GM12864 (cell line): ENCODE measurements at regions not wholly inside any gene's neighbourhood (a gene's known extent, or its start where the extent isn't known, plus 50 kb on each side); places are given as distances from the start of the nearest gene placed in this dataset.
"Not testable (repeated sequence)": the region's sequence is repeated elsewhere in the genome, so short reads cannot be mapped to it uniquely, and the experiment has no call there.

Source experiments
- DNase-seq: peaks from one replicate; pipeline ENCODE4 v3.0.0-alpha.2; 2011; ENCODE audit warnings: low read depth
- H3K4me3 ChIP-seq: 2 replicates; pipeline ENCODE4 v1.5.1; 2011; ENCODE audit warnings: mild to moderate bottlenecking, low read depth, low read length, control low read depth
- TF ChIP-seq, protein P1 (sequence below): IDR thresholded peaks from 2 replicates; pipeline ENCODE4 v1.5.1; 2011; ENCODE audit warnings: low read depth, mild to moderate bottlenecking, moderate library complexity, low read length, control low read depth, inconsistent platforms; ENCODE audit errors: missing control alignments

DNA sequence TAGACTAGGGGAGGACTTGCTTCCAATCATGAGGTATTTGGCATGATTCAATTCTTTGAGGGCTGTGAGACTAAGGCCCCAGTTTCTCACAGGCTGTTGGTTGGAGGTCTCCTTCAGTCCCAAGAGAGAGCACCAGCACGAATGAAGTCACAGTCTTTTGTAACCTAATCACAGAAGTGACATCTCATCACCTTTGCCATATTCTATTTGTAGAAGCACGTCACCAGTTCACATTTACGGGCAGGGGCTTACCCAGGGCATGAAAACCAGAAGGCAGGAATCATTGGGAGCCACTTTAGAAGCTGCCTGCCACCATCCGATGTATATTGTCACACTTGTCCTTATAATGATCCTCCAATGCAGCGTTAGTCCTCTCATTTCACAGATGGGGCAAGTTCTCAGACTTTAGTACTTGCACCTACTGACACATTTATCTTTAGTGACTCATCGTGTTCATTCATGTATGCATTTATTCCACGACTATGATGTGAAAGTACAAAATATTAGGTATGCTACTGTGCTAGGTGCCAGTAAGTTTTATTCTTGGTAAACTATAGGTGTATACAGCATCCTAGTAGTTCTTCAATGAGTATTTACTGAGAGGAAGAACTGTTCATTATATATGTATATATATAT lies 163.8 kb upstream of the PGRMC2 start:
- TF ChIP-seq, protein P1, sequence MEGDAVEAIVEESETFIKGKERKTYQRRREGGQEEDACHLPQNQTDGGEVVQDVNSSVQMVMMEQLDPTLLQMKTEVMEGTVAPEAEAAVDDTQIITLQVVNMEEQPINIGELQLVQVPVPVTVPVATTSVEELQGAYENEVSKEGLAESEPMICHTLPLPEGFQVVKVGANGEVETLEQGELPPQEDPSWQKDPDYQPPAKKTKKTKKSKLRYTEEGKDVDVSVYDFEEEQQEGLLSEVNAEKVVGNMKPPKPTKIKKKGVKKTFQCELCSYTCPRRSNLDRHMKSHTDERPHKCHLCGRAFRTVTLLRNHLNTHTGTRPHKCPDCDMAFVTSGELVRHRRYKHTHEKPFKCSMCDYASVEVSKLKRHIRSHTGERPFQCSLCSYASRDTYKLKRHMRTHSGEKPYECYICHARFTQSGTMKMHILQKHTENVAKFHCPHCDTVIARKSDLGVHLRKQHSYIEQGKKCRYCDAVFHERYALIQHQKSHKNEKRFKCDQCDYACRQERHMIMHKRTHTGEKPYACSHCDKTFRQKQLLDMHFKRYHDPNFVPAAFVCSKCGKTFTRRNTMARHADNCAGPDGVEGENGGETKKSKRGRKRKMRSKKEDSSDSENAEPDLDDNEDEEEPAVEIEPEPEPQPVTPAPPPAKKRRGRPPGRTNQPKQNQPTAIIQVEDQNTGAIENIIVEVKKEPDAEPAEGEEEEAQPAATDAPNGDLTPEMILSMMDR: no peak
- DNase-seq: no peak
- H3K4me3 ChIP-seq: no peak overlapping the region

- TF ChIP-seq, protein P1: no peak
Measured at GRCh38 chr4:128450326-128451120, 162.9 kb upstream of the PGRMC2 start.

GRCh38 chr4:128449251-128449650 lies 161.6 kb upstream of the PGRMC2 start:
- TF ChIP-seq, protein P1: no peak
- DNase-seq: no peak
- H3K4me3 ChIP-seq: no peak overlapping the region

More at GRCh38 chr4:128450326-128451120, 162.9 kb upstream of the PGRMC2 start:
- no peak overlapping the region for H3K4me3 ChIP-seq
- DNase-seq: no peak

DNA sequence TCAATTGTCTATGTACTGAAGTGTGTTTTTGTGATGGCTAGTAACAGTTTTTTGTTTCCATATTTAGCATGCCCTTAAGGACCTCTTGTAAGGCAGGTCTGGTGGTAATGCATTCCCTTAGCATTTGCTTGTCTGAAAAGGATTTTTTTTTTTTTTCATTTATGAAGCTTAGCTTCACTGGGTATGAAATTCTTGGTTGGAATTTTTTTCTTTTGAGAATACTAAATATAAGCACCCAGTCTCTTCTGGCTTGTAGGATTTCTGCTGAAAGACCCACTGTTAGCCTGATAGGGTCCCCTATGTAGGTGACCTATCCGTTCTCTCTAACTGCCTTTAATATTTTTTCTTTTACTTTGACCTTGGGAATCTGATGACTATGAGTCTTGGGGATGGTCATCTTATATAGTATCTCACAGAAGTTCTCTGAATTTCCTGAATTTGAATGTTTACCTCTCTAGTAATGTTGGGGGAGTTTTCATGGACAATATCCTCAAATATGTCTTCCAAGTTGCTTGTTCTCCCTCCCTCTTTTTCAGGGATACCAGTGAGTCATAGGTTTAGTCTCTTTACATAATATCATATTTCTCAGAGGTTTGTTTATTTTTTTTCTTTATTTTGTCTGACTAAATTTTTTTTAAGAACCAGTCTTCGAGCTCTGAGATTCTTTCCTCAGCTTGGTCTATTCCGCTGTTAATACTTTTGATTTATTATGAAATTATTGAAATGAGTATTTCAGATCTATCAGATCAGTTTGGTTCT lies 157.1 kb upstream of the PGRMC2 start:
- DNase-seq: no peak
- TF ChIP-seq, protein P1: no peak
- no peak overlapping the region for H3K4me3 ChIP-seq

- no peak for DNase-seq
- TF ChIP-seq, protein P1: no peak
Measured at GRCh38 chr4:128440923-128441322, 153.3 kb upstream of the PGRMC2 start.

GRCh38 chr4:128437023-128437422 lies 149.4 kb upstream of the PGRMC2 start:
- not testable (repeated sequence) for DNase-seq, H3K4me3 ChIP-seq

More at GRCh38 chr4:128440923-128441322, 153.3 kb upstream of the PGRMC2 start:
- H3K4me3 ChIP-seq: no peak overlapping the region

GRCh38 chr4:128429023-128429613 lies 141.5 kb upstream of the PGRMC2 start:
- DNase-seq: not testable (repeated sequence)

More at GRCh38 chr4:128429023-128429613, 141.5 kb upstream of the PGRMC2 start:
- not testable (repeated sequence) for H3K4me3 ChIP-seq
